HL-60 (cell line): ENCODE measurements at regions not wholly inside any gene's neighbourhood (a gene's known extent, or its start where the extent isn't known, plus 50 kb on each side); places are given as distances from the start of the nearest gene placed in this dataset.

Source experiments
- DNase-seq, 2 experiments: peaks; one replicate each; pipeline ENCODE4 v3.0.0-alpha.2; 2010 to 2020; ENCODE audit warnings: low read depth in 1 of 2, low spot score in 1 of 2
- H3K27ac ChIP-seq: fragments of 250-450 bp; sonication (Bioruptor Pico); replicated peaks from 2 replicates; pipeline ENCODE4 v1.5.1; 2020; ENCODE audit warnings: mild to moderate bottlenecking, moderate library complexity
- H3K27me3 ChIP-seq: fragments of 250-450 bp; sonication (Bioruptor Pico); 2 replicates; pipeline ENCODE4 v1.5.1; 2021; ENCODE audit warnings: mild to moderate bottlenecking, moderate library complexity; ENCODE audit not compliant: insufficient read depth, poor library complexity, severe bottlenecking
- H3K4me3 ChIP-seq: replicated peaks from 2 replicates; pipeline ENCODE4 v1.5.1; 2011; ENCODE audit warnings: mild to moderate bottlenecking, control low read depth, low read length; ENCODE audit not compliant: insufficient read depth
- GABPA ChIP-seq: IDR thresholded peaks from 2 replicates; pipeline ENCODE4 v1.6.1; 2012; ENCODE audit warnings: low read depth
- POLR2AphosphoS5 ChIP-seq: IDR thresholded peaks from 2 replicates; pipeline ENCODE4 v1.6.1; 2012; ENCODE audit warnings: low read depth
- SPI1 ChIP-seq: IDR thresholded peaks from 2 replicates; pipeline ENCODE4 v1.6.1; 2012; ENCODE audit warnings: low read depth, mild to moderate bottlenecking, borderline replicate concordance
- TF ChIP-seq, protein P1 (sequence below): IDR thresholded peaks from 2 replicates; pipeline ENCODE4 v1.6.1; 2012; ENCODE audit warnings: low read depth; ENCODE audit not compliant: insufficient replicate concordance
- TF ChIP-seq, protein P2 (sequence below): IDR thresholded peaks from one replicate; pipeline ENCODE4 v1.5.1; 2011; ENCODE audit warnings: low read length, control low read depth, inconsistent platforms; ENCODE audit not compliant: insufficient read depth

DNA sequence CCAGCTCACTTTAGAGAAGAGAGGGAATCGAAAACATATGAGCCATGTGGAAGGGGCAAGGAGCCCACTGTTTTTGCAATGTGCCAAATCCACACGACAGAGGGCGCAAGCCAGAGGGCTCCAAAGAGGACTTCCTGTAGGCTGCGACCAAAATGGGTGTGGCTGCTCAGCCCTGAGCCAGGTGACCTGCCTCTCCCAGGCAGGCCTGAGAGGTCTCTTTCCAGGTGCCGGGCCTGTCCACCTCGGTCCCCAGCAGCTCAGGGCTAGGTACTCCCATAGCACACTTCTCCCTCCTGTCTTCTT lies 153.8 kb downstream of the TTC32 start:
- no peak overlapping the region for H3K27ac ChIP-seq
- DNase-seq, result no peak
- TF ChIP-seq, protein P1, sequence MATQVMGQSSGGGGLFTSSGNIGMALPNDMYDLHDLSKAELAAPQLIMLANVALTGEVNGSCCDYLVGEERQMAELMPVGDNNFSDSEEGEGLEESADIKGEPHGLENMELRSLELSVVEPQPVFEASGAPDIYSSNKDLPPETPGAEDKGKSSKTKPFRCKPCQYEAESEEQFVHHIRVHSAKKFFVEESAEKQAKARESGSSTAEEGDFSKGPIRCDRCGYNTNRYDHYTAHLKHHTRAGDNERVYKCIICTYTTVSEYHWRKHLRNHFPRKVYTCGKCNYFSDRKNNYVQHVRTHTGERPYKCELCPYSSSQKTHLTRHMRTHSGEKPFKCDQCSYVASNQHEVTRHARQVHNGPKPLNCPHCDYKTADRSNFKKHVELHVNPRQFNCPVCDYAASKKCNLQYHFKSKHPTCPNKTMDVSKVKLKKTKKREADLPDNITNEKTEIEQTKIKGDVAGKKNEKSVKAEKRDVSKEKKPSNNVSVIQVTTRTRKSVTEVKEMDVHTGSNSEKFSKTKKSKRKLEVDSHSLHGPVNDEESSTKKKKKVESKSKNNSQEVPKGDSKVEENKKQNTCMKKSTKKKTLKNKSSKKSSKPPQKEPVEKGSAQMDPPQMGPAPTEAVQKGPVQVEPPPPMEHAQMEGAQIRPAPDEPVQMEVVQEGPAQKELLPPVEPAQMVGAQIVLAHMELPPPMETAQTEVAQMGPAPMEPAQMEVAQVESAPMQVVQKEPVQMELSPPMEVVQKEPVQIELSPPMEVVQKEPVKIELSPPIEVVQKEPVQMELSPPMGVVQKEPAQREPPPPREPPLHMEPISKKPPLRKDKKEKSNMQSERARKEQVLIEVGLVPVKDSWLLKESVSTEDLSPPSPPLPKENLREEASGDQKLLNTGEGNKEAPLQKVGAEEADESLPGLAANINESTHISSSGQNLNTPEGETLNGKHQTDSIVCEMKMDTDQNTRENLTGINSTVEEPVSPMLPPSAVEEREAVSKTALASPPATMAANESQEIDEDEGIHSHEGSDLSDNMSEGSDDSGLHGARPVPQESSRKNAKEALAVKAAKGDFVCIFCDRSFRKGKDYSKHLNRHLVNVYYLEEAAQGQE, result no peak
- TF ChIP-seq, protein P2, sequence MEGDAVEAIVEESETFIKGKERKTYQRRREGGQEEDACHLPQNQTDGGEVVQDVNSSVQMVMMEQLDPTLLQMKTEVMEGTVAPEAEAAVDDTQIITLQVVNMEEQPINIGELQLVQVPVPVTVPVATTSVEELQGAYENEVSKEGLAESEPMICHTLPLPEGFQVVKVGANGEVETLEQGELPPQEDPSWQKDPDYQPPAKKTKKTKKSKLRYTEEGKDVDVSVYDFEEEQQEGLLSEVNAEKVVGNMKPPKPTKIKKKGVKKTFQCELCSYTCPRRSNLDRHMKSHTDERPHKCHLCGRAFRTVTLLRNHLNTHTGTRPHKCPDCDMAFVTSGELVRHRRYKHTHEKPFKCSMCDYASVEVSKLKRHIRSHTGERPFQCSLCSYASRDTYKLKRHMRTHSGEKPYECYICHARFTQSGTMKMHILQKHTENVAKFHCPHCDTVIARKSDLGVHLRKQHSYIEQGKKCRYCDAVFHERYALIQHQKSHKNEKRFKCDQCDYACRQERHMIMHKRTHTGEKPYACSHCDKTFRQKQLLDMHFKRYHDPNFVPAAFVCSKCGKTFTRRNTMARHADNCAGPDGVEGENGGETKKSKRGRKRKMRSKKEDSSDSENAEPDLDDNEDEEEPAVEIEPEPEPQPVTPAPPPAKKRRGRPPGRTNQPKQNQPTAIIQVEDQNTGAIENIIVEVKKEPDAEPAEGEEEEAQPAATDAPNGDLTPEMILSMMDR, result no peak
- TF ChIP-seq POLR2AphosphoS5 (no peak), SPI1 (no peak), GABPA (no peak)
- H3K27me3 ChIP-seq, result no peaks in the 10 kb centered on the region
- no peak overlapping the region for H3K4me3 ChIP-seq

DNA sequence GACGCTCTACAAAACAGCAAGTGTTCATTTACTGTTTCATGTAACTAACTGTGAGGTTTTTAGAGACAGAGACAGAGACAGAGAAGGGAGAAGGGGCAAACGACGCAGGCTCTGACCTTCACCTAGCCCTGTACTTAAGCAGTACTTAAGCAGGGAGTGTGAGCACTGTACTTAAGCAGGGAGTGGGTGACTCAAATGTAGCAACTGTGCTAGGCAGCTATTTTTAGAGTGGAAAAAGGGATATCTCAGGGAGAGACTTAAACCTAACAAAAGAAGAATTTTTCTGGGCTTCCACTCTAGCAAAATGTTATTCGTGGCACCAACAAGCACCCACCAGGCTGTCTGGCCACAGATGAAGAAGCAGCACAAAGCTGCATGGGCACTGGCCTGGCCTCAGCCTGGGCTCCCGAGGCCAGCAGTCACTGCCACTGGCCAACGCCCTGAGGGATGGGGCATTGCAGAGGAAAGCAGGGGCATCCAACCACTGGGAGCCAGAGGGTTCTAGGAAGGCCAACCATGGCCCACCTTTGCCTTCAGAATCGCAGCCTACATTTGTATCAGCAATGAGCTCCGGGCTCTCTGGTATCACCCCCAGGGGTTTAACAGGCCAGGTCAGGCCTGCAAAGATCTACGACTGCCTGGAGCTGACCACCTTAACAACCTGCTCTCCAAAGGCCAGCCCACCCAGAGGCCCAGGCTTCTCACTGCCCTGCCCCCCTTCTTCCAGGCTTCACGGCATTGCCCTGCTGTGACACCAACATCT lies 154.3 kb downstream of the TTC32 start:
- Histone ChIP-seq H3K27me3 (no peaks in the 10 kb centered on the region), H3K4me3 (no peak overlapping the region), H3K27ac (no peak overlapping the region)
- DNase-seq, result no peak
- TF ChIP-seq, protein P2, result no peak
- no peak for TF ChIP-seq POLR2AphosphoS5
- TF ChIP-seq, protein P1, result no peak

DNA sequence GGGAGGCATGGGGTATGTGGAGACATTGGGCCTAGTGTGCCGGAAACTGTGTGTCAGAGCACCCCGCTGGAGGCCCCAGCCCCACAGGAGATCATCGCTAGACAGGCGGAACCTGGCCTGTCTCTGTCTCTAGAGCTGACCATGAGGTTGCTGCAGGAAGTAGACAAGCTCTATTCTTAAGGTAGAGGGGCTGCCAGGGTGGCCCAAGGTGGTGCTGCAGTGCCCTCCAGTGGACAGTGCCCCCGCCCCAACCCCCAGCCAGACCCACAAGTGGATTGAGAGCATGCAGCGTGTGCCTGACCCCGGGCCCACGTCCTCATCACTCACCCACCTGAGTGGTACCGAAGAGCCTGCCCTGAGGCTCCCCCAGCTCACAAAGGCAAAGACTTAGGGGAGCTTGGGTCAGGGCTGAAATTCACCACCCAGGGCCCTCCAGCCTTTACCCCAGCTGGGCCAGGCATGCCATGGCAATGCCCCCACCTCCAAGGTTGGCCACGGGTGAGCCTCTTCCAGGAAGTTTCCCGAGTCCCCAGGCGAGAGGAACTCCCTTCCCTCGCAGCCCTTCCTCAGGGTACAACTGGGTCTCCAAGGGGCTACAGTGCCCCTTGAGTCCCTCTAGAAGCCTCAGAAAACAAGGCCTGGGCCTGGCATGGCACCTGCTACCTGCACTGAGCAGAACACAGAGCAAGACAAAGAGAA lies 155.0 kb downstream of the TTC32 start:
- H3K27me3 ChIP-seq, result no peaks in the 10 kb centered on the region
- TF ChIP-seq SPI1 (no peak), GABPA (no peak), POLR2AphosphoS5 (no peak)
- TF ChIP-seq, protein P1, result no peak
- TF ChIP-seq, protein P2, result no peak

More for the DNA sequence above, 155.0 kb downstream of the TTC32 start:
- H3K27ac ChIP-seq, result no peak overlapping the region
- no peak for DNase-seq
- H3K4me3 ChIP-seq, result no peak overlapping the region
